DMS 273 treated with DMSO at 0.1 percent for 48 hours (cell line): ENCODE measurements at regions not wholly inside any gene's neighbourhood (a gene's known extent, or its start where the extent isn't known, plus 50 kb on each side); places are given as distances from the start of the nearest gene placed in this dataset.
"Not testable (repeated sequence)": the region's sequence is repeated elsewhere in the genome, so short reads cannot be mapped to it uniquely, and the experiment has no call there.

Experiments
- DNase-seq: peaks from one replicate; lab custom pipeline; 2025; lab: John Stamatoyannopoulos, UW

DNA sequence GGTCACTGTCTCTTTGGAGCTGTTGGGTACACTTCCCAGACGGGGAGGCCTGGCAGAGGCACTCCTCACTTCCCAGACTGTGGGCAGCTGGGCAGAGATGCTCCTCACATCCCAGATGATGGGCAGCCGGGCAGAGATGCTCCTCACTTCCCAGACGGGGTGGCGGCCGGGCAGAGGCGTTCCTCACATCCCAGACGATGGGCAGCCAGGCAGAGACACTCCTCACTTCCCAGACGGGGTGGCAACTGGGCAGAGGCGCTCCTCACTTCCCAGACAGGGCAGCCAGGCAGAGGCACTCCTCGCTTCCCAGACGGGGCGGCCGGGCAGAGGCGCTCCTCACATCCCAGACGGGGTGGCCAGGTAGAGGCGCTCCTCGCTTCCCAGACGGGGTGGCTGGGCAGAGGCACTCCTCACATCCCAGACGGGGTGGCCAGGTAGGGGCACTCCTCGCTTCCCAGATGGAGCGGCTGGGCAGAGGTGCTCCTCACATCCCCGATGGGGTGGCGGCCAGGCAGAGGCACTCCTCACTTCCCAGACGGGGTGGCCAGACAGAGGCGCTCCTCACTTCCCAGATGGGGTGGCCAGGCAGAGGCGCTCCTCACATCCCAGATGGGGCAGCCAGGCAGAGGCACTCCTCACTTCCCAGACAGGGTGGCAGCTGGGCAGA, 833.1 kb upstream of the RAG2 start:
- not testable (repeated sequence) for DNase-seq

- no peak for DNase-seq
These were observed 824.5 kb upstream of the RAG2 start for GRCh38 chr11:37422511-37422910.

DNA sequence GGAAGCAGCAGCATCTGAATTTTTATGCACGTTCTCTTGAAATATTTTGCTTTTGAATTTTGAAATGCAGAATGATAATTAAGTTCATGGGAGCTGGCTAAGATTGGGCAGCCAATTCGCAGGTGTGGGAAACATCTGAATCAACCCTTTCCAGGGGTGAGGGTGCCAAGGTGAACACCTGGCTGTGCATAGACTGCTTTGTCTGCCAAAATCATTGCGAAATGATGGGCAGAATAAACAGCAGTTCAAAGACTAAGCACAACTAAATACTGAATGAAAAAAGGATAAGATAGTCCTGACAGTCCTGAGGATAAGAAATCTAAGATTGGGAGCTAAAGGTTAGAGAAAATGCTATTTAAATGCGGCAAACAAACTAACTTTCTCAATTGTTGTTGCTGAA, 813.3 kb upstream of the RAG2 start:
- no peak for DNase-seq

DNA sequence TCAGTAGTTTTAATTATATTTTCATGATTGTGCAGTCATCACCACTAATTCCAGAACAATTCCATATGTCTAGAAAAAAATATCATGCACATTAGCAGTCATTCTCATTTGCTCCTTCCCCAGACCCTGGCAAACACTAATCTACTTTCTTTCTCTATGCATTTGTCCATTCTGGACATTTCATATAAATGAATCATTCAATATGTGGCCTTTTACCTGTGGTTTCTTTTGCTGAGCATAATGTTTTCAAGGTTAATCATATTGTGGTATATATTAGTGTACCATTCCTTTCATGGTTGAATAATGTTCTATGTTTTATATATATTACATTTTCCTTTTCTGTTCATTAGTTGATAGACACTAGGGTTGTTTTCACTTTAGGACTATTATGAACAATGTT, 811.1 kb upstream of the RAG2 start:
- DNase-seq, result no peak

GRCh38 chr11:37407461-37407860, 809.4 kb upstream of the RAG2 start:
- DNase-seq, result no peak

DNA sequence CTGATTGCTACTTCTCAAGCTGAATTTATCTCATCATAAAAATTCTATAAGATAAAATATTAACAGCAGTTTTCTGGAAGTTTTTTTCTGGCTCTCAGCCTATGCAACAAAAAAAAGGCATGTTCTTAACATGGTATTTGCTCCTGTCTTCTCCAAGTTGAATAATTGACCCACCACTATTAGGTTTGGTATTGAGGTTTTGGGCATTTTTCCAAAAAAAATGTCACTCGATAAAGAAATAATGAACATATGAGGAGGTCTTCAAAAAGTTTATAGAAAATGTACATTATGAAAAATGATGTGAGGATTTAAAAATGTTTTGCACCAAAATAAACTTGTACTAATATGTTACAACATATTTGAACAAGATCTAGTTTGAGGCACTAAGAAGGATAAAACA, 808.6 kb upstream of the RAG2 start:
- no peak for DNase-seq

DNA sequence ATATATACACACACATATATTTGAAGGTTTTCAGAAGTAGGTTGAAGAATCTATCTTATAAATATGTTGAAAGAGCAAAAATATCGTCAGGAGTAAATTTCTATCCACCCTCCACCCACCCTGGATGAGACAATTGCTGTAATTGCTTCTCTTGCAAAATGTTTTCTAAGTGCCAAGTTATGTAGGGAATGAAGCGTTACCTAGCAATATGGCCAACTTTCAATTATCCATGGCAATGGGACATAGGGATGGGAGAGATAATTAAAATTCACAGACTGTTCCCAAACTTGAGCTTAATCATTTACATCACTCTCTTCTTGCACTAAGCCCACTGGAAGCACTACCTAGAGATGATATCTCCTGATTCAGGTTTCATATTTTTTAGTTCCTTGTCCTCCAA, 806.2 kb upstream of the RAG2 start:
- no peak for DNase-seq

- no peak for DNase-seq
These were observed 804.6 kb upstream of the RAG2 start for GRCh38 chr11:37402663-37403062.

- DNase-seq, result no peak
These were observed 796.3 kb upstream of the RAG2 start for GRCh38 chr11:37394236-37394870.

GRCh38 chr11:37391615-37392014, 793.6 kb upstream of the RAG2 start:
- no peak for DNase-seq

- DNase-seq, result no peak
These were observed 792.6 kb upstream of the RAG2 start for GRCh38 chr11:37390576-37391083.

DNA sequence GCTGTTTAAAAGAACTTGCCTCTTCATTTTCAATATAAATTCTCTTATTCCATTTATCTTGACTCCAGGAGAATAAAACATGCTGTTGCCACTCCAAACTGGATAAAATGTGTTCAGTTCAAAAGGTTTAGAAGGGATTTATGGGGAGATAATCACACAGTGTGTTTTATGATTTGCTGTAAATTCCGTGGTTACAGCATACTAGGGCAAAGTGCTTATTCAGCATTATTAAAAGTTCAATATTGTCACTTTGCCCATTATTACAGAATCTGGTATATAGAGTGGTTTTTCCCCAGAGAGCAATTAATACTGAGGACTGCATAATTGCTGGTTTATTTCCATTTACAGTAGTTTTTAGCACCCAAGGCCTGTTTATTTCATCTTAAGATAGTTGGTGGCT, 780.9 kb upstream of the RAG2 start:
- no peak for DNase-seq

- no peak for DNase-seq
These were observed 774.6 kb upstream of the RAG2 start for GRCh38 chr11:37372667-37373066.

DNA sequence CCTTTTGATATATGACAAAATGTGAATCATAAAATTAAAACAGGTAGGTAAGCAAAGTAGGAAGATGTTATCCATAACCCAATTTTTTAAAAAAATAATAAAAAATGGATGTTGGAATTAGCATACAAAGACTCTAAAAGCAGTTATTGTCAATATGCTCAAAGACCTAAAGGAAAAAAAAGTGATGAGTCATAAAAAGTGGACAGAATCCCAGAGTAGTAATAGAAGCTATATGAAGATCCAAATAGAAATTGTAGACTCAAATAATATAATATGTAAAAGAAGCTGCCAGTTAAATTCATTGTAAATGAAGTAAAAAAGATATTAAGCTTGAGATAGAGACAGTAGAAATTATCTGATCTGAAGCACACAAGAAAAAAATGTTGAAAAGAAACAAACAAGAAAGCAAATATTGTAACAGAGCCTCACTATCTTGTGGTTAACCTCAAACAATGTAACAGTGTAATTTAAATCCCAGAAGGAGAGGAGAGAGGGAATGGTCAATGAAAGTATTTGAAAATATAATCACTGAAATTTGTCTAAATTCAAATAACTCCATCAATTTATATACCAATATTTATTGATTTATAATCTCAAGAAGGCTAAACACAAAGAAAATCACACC, 773.4 kb upstream of the RAG2 start:
- DNase-seq, result no peak

DNA sequence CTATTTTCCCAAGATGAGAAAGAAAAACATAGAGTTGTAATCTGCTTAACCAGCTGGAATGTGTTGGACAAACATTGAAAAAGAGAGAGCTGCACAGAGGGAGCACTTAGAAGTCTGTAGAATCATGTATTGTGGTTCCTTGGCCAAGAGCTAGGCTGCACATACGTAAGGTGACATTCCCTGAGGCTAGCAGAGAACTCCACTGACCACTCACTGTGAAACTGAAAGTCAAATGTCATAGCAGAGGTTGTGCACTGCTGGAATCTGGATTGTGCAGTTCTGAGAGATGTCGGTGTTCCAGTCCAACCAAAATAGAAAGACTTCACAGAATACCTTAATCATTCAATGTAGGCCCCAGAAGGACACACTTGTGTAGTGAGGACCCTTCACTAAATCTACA, 772.8 kb upstream of the RAG2 start:
- DNase-seq, result no peak

DNA sequence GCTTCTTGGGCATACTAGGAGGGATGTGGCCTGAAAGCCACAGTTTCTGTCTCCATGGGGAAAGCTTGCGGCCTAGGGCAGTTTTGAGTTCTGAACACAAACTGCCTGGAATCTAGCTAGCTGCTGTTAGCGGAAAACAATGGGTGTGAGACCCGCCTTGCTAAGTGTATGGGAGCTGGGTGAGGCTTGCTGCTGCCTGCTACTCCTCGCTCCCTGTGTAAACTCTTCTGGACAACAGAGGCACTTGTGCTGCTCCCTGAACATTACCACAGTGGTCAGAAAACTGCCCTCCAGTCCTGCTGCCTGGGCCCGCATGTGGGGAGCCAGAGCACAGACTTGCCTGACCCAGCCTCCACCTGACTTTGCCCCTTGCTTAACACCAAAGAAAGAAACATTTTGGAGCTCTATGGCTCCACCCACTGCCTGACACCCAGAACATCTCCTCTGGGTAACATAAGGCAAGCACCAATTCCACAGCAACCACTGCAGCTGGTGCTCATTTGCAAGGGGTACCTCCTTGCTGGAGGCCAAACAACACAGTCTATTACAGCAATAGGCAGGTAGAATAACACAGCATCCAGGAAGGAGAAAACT, 766.3 kb upstream of the RAG2 start:
- DNase-seq, result no peak

- DNase-seq, result no peak
These were observed 755.2 kb upstream of the RAG2 start for GRCh38 chr11:37353192-37353591.

DNA sequence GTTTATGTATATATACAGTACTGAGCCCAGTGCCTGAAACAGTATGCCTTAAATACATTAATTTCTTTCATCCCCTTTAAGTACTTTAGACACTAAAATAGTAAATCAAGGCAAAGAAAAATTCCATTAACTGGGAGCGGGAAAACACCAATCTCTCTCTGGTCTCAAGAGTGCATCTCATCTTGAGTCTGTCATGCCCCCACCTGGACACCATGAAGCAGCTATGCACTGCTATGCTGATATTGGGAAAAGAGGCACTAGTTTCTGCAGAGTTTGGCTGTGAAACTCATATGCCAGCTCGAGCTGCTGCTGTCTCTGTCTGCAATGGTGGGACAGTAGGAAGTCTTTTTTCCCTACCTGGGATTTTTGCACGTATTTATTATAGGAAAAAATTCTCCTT, 754.4 kb upstream of the RAG2 start:
- no peak for DNase-seq

- DNase-seq, result no peak
These were observed 745.3 kb upstream of the RAG2 start for GRCh38 chr11:37343290-37343689.

GRCh38 chr11:37336401-37336800, 738.4 kb upstream of the RAG2 start:
- DNase-seq, result no peak

DNA sequence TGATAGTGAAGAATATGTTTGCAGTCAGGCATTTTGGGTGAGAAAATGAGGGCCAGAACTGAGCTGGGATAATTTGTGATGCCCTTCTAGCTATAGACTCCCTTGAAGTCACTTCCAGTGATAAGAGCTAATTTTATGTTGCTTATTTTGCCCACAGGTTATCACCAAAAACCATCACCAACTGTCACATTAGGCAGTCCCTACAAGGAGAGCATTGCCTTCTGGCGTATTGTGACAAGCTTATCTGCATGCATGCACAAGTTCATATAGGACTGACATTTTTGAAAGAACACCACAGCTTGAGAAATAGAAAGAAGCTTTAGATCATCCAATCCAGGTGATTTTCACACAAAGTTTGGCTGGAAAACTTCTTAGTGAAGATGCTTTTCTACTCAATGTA, 735.3 kb upstream of the RAG2 start:
- DNase-seq, result no peak

GRCh38 chr11:37323843-37324242, 725.8 kb upstream of the RAG2 start:
- no peak for DNase-seq
